HL-60 (cell line): ENCODE measurements at regions not wholly inside any gene's neighbourhood (a gene's known extent, or its start where the extent isn't known, plus 50 kb on each side); places are given as distances from the start of the nearest gene placed in this dataset.

ENCODE experiments used
- DNase-seq, 2 experiments: peaks; one replicate each; pipeline ENCODE4 v3.0.0-alpha.2; 2010 to 2020; ENCODE audit warnings: low read depth in 1 of 2, low spot score in 1 of 2
- H3K27ac ChIP-seq: fragments of 250-450 bp; sonication (Bioruptor Pico); replicated peaks from 2 replicates; pipeline ENCODE4 v1.5.1; 2020; ENCODE audit warnings: mild to moderate bottlenecking, moderate library complexity
- H3K27me3 ChIP-seq: fragments of 250-450 bp; sonication (Bioruptor Pico); 2 replicates; pipeline ENCODE4 v1.5.1; 2021; ENCODE audit warnings: mild to moderate bottlenecking, moderate library complexity; ENCODE audit not compliant: insufficient read depth, poor library complexity, severe bottlenecking
- H3K4me3 ChIP-seq: replicated peaks from 2 replicates; pipeline ENCODE4 v1.5.1; 2011; ENCODE audit warnings: mild to moderate bottlenecking, control low read depth, low read length; ENCODE audit not compliant: insufficient read depth
- CTCF ChIP-seq: IDR thresholded peaks from one replicate; pipeline ENCODE4 v1.5.1; 2011; ENCODE audit warnings: low read length, control low read depth, inconsistent platforms; ENCODE audit not compliant: insufficient read depth
- GABPA ChIP-seq: IDR thresholded peaks from 2 replicates; pipeline ENCODE4 v1.6.1; 2012; ENCODE audit warnings: low read depth
- POLR2AphosphoS5 ChIP-seq: IDR thresholded peaks from 2 replicates; pipeline ENCODE4 v1.6.1; 2012; ENCODE audit warnings: low read depth
- REST ChIP-seq: IDR thresholded peaks from 2 replicates; pipeline ENCODE4 v1.6.1; 2012; ENCODE audit warnings: low read depth; ENCODE audit not compliant: insufficient replicate concordance
- SPI1 ChIP-seq: IDR thresholded peaks from 2 replicates; pipeline ENCODE4 v1.6.1; 2012; ENCODE audit warnings: low read depth, mild to moderate bottlenecking, borderline replicate concordance

- no peak for DNase-seq
- H3K27me3 ChIP-seq, result peaks cover 3% of the 10 kb centered on the region
- H3K4me3 ChIP-seq, result no peak overlapping the region
- no peak overlapping the region for H3K27ac ChIP-seq
- no peak for TF ChIP-seq GABPA
- no peak for TF ChIP-seq SPI1
- TF ChIP-seq REST, result no peak
- no peak for TF ChIP-seq CTCF
- TF ChIP-seq POLR2AphosphoS5, result no peak
These were observed 141.7 kb downstream of the GLI2 start for GRCh38 chr2:120877409-120877808.

DNA sequence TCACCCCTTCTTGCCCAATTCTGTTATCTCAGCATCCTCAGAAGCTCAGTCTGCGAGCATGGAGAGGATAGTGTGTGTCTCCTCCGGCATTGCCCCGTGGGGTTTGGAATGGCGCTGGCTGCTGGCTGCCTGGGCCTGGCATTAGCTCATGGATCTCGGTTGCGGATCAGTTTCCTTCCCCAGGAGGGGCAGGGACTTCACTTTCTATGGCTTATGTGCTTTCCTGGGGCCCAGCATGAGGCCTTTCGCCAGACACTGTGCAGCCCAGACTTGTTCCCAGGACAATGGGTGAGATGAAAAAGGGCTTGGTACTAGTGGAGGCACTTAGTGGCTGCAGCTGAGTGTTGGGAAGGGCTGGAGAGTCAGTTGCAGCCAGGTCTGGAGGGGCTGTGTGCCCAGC lies 143.3 kb downstream of the GLI2 start:
- TF ChIP-seq SPI1 (no peak), REST (no peak), POLR2AphosphoS5 (no peak), CTCF (no peak), GABPA (no peak)
- no peak for DNase-seq
- Histone ChIP-seq H3K27me3 (peaks cover 3% of the 10 kb centered on the region), H3K4me3 (no peak overlapping the region), H3K27ac (no peak overlapping the region)

GRCh38 chr2:120879431-120880295 lies 144.0 kb downstream of the GLI2 start:
- peaks cover 3% of the 10 kb centered on the region for H3K27me3 ChIP-seq
- no peak overlapping the region for H3K27ac ChIP-seq
- no peak for DNase-seq
- no peak overlapping the region for H3K4me3 ChIP-seq
- no peak for TF ChIP-seq REST
- TF ChIP-seq GABPA, result no peak
- TF ChIP-seq SPI1, result no peak
- no peak for TF ChIP-seq POLR2AphosphoS5
- TF ChIP-seq CTCF, result no peak
